NCI-H2081 treated with DMSO at 0.1 percent for 48 hours (cell line): ENCODE measurements at regions not wholly inside any gene's neighbourhood (a gene's known extent, or its start where the extent isn't known, plus 50 kb on each side); places are given as distances from the start of the nearest gene placed in this dataset.
"Not testable (repeated sequence)": the region's sequence is repeated elsewhere in the genome, so short reads cannot be mapped to it uniquely, and the experiment has no call there.

Experiments
- DNase-seq: peaks from one replicate; lab custom pipeline; 2025; lab: John Stamatoyannopoulos, UW

DNA sequence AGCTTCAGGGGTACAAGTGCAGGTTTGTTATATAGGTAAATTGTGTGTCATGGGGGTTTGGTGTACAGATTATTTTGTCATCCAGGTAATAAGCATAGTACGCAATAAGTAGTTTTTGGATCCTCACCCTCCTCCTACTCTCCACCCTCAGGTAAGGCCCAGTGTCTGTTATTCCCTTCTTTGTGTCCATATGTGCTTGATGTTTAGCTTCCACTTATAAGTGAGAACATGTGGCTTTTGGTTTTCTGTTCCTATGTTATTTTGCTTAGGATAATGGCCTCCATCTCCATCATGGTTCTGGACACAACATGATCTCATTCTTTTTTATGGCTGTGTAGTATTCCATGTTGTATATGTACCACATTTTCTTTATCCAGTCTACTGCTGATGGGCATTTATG is 298.4 kb downstream of the LIG4 start:
- not testable (repeated sequence) for DNase-seq

DNA sequence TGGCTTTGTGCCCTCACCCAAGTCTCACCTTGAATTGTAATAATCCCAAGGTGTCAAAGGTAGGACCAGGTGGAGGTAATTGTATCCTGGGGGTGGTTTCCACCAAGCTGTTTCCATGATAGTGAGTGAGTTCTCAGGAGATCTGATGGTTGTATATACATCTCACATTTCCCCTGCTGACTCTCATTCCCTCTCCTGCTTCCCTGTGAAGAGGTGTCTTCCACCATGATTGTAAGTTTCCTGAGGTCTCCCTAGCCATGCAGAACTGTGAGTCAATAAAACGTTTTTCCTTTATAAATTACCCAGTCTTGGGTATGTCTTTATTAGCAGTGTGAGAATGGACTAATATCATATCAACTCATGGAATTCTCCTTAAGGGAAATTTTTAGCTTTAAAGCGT is 302.6 kb downstream of the LIG4 start:
- no peak for DNase-seq

DNA sequence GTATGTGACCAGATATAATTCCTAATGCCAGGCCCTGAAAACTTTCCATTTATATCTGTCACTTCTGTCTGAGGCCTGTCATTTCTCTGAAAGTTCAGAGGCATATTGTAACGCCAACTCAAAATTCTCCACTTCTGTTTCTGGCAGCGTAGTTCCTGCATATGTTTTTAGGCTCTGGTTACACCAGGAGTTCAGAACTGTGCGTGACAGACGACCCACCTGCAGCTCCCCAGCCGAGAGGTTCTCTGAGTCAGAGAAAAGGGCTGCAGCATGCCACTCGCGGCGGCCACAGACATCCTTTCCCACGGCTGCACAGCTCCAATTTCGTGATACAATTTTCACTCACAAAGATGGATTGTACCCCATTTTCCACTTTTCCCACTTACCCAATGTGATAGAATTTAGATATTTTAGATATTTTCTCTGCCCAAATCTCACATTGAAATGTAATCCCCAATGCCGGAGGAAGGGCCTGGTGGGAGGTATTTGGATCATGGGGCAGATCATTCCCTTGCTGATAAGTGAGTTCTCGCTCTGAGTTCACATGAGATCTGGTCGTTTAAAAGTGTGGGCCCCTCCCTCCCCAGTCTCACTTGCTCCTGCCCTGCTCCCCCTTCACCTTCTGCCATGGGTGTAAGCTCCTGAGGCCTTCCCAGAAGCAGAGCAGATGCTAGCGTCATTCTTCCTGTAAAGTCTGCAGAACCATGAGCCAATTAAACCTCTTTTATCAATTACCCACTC is 308.1 kb downstream of the LIG4 start:
- no peak for DNase-seq

DNA sequence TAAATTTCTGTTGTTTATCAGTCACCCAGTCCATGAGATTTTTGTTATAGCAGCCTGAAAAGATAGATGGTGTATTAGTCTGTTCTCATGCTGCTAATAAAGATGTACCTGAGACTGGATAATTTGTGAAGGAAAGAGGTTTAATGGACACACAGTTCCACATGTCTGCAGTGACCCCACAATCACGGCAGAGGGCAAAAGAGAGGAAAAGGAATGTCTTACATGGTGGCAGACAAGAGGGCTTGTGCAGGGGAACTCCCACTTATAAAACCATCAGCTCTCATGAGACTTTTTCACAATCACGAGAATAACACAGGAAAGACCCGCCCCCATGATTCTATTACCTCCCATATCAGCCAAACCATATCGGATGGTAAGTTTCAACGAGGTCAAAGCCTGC is 309.2 kb downstream of the LIG4 start:
- DNase-seq: no peak

DNA sequence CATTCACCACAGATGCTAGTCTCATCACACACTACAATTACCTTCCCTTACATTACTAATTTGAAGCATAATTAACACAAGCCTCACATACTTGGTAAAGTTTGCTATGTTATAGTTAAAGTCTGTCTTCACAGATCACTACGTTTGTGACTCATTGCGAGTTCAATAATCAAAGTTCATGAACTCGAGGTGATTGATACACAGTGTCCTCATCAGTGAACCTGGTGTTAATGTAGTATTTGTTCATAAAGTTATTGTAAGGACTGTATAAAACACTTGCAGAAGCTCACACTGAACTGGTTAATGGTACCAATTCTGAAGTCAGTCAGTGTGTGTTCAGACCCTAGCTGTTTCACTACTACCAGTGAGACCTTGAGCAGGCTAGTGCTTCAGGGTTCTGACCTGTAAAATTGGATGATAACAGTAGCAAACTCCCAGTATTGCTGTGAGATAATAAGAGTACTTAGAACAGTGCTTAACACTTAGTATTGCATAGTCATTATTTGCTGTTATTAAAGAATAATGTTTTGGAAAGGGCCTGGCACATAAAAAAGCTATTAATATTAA is 313.3 kb downstream of the LIG4 start:
- no peak for DNase-seq

DNA sequence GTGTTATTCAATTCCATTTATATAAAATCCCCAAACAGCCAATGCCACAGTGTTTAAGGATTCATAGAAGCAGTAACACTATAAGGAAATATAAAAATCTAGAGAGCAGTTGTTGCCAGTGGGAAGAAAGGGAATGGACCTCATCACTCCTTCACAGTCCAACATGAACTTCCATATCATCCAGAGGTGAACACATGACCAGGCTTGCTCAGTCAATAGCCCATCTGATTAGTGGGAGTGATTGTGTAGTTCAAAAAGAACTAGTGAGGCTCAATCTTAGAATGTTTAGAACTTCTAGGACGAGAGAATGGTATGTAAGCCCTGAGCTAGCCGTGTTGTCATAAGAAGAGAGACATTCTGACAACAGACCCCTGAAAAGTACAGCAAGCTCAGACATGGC is 314.1 kb downstream of the LIG4 start:
- no peak for DNase-seq

DNA sequence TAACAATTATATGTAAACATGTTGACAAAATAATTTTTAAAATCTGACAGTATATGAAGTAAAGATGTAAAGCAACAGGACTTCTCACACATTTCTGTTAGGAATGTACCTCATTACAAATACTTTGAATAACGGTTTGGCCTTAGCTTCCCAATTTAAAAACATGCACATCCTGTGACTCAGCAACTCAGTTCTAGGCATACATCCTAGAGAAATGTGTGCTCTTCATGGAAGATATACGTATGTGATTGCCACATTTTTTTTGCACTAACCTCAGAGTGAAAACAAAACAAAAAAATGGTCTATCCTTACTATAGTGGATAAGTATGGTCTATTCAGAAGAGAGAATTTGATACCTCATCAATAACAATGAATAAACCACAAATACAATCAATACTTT is 314.6 kb downstream of the LIG4 start:
- DNase-seq: no peak

DNA sequence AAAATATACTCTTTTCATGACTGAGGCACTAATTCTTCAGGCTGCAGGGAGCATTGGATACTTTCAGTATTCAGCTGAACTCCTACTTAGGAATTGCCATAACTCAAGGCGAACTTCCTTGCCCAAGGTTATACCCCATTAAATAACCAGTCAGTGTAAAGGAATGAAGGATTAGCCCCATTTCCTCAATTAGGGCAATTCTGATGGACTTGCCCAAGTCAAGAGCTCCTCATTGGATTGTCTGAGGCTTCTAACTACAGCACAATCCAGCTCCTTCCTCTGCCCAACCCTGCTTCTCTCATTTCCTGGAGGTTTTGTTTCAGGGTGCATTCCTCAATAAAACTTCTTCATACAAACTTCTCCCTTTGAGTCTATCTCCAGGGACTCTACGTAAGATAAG is 329.2 kb downstream of the LIG4 start:
- DNase-seq: no peak

DNA sequence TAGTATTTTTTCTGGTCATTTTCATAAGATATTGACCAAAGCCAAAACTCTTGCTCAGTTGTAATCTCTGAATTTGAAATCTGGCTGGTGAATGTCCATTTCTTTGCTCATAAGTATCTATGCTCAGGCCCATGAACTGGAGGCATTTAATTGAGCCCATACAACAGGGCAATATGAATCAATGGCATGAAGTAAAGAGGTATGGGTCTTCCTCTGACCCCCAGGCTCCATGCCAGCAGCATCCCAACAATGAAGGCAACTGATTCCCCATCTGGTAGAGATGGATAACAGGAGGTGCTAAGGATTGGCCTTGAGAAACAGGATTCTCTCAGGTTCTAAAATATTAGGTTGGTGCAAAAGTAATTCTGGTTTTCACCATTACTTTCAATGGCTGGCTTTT is 330.8 kb downstream of the LIG4 start:
- no peak for DNase-seq

DNA sequence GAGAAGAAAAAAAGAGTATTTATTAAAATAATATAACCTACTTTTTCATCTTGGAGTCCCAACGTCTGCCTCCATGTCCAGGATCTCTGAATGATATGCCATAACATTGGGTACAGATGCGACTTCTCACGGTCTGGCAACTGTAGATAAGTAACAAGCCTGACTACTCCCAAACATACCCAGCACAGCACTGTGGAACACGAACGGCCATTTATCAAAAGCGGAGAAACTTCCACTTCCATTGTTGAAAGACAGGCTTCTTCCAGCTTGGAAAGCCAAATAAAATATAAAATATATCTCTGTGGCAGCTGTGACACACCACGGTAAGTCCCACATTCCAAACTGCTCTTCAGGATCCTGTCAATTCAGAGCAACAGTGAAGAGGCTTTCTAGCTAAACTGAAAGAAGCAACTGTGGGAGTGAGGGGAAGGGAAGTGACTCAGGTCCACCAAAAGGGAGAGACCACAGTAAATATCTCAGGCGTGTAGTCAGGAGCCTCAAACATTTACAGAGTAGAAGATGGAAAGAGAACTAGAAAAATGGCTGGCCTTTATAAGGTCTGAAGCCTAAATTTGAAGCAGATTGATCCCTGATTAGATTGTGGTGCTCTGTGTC is 331.7 kb downstream of the LIG4 start:
- DNase-seq: no peak

DNA sequence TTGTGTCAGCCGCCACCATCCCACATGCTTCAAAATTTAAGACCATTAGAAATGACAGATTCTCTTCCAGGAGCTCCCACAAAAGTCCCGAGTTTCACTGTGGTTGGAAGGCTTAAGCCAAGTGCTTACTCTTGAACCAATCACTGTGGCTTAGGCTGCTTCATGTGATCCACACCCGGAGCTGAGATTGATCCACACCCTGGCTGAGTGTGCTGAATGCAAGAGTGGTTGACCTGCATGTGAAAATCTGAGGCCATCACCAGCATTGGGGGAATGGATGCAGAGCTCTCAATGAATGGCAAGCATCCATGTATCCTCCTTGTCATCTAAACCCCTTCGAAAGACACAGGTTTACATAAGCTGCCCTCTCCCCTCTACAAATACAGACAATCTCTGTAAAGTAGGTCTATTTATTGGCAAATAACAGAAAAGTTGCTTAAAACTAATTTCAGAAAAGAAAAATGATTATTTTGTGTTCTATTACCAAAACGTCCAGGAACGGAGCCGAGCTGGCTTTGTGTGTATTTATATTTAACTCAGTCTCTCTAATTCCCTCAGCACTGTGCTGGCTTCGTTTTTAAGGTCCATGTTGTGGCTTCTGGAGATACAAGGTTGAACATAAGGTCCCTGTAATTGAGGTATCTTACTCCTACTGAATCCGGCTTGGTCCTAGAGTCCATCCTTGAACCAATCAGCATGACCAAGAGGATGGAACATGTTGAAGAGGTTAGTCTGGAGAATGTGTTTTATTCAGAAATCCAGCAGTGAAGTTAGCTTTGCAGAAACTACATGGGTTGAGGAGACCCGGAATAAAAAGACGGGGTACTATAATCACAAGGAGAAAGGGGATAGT is 332.4 kb downstream of the LIG4 start:
- no peak for DNase-seq

DNA sequence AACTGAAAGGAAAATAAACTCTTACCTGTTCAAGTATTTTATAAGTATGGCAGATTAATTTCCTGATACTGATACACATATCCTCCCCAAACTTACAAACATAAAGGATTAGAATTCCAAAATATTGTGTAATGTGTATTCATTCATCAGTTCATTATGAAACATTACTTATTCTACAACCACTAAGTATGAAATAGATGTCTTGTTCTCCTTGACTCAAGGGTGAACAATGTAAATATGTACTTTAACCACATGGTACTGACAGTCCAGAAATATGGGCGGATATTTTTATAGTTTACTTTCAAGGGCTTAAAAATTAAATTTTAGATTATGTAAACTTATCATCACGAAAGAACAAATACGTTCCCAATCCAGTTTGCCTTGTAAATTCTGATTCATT is 334.0 kb downstream of the LIG4 start:
- DNase-seq: no peak

DNA sequence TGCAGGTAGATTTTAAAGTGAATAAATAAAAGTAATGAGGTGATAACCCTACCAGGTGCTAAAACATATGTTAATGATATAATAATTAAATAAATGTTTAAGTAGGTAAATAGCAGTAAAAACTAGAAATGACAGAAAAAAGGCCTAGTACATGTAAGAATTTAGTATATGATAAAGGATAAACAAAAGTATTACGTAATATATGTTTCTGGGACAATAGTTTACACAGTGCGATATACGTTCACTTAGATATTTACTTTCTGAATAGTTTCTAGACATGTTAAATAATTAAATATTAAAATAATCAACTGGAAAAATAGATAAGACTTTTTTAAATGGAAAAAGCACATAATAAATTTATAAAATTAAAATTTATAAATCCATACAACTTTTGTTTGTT is 340.9 kb downstream of the LIG4 start:
- no peak for DNase-seq

DNA sequence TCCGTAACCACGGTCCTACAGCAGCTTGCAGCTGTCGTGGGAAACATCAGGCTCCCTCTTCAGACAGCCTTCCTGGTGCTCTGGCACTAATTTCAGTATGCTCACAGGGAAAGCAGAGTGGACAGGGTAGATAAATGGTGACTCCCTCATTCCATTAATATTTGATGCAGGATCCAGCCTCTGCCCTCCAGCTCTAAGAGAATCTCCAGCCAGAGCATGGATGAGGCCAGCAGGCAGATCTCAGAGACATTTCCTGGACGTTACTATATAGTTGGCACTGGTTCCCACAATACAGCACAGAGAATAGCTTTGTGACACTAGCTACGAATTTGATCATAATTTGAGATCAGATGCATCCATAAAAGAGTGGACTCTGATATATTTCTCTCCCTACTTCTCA is 341.4 kb downstream of the LIG4 start:
- DNase-seq: no peak

DNA sequence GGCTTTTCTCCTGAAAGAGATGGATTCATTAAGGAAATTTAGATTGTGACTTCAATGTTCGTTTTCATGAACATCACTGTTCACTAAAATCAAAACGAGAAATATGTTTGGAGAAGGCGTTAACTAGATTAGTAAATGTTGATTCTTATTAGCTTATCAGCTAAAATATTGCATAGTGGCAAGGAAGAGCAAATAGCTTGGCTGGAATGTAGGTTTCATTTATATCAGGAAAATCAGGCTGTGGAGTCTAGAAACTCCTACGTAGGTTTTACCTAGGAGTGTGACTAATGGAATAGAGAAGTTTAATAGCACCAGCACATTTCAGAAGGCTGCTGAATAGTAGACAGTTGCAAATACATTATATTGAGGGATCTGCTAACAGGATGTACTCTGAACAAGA is 344.9 kb downstream of the LIG4 start:
- no peak for DNase-seq

DNA sequence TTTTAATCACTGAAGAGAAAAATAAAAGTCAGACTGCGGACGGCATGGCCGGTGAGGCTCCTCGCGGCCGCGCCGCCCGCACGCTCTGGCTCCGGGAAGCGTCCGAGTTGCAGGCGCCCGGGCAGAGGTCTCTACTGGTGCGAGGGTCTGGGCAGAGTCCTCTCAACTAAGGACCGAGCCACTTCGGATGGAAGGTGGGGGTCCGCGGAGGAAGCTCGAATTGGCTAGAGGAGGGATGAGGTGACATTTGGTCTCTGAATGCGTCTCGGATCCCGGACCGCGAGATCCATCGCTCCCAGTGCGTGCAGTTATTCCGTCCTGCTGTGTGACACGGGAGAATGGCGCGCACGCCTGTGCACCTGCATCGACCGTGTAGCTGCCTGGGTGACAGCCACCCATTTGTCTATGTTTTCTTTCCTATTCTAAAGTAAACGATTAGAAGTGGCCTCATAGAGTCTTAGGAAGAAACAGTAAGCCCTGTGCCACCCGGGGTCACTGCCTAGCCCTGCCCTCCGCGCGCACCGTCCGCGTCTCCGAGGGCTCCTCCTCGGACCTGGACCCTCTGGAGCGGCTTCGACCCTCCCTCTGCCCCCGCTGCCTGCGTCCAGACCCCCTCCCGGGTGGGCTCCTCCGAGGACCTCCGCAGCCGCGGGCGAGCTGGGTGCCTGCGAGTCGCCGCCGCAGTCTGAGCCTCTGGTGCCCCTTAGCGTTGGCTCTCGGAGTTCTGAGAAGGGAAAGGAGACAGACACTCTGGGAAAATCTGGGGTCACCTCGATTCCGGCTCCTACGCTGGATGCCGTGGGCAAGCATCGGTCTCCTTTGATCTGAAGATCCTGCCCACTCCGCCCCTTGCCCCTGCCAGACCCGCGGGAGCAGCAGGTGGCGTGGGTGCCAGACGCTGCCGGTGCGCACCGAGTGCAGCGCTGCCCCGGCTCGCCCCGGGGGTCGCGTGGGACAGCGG is 347.4 kb downstream of the LIG4 start:
- peak; percentile 31 for DNase-seq

DNA sequence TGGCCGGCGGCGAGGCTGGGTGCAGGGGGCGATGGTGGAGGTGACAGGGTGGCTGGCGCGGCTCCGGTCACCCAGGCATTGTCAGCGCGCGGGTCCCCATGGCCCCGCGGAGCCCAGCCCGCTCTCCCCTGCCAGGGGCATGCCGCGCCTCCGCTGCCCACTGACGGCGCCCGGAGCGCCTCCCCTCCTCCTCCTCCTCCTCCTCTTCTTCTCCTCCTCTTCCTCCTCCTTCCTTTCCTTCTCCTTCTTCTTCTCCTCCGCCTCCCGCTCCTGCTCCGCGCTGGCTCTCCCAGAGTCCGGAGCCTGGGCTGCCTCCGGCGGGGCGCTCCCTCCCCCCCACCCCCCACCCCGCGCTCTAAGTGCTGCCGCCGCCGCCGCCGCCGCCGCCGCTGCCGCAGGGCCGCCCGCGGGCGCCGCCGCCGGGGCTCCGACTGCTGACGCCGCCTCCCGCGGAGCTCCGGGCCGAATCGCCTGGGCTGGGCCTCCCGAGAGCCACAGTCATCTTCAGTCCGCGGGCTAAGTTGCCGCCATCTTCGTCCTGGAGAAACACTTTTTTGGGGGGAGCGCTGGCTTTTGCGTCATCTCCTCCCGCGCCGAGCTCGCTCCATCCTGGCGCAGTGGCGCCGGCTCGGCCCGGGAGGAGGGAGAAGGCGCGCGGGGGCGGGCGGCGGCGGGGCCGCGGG is 348.3 kb downstream of the LIG4 start:
- no peak for DNase-seq

DNA sequence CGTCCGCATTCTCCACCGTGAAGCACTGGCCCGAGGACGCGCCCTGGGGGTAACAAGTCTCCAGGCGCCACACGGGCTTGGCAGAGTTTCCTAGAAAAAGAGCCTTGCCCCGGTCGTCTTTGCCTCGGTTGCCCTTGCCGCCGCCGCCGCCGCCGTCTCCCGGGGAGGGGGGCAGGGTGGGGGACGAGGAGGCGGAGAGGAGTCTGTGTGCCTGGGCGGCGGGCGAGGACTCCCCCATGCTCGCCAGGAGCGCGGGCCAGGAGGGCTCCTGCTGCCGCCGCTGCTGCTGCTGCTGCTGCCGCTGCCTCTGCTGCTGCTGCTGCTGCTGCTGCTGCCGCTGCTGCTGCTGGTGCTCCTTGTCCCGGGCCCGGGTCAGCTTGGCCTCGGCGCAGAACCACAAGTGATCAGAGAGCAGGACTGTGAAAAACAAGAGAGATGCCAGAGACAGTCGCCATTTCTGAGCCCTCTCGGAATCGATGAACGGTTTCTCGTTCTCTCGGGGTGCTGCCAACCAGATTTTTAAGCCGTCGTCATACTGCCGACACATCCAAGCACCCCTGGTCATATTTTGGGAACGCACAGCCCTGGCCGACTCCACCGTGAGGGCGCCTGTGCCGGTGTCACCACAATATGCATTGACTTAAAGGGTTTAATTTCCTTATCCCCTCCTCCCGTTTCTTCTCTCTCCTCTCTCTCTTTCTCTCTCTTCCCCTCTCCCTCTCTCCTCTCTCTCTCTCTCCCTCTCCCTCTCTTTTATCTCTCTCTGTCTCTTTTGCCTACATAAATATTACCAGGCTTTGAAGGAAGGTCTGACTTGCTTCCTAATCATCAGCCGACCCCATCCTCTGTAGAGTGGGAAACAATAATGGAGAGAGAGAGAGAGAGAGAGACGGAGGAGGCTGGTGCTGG is 349.1 kb downstream of the LIG4 start:
- no peak for DNase-seq

DNA sequence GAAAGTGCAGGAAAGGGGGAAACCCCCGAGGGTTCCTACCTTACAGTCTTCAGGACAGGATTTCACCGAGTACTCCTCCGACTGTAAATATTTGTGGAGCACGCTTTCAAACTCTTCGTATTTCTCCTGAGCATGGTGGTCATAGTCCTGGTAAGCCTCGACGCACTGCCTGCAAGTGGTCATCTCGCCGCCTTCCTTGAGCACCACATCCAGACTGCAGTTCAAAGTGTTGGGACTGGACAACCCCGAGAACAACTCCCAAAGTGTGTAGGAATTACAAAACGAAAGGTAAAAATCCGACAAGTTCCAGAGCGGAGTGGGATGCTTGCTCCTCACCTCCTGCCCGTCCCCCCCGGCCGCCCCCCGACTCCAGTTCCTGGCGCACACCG is 349.7 kb downstream of the LIG4 start:
- DNase-seq: no peak

DNA sequence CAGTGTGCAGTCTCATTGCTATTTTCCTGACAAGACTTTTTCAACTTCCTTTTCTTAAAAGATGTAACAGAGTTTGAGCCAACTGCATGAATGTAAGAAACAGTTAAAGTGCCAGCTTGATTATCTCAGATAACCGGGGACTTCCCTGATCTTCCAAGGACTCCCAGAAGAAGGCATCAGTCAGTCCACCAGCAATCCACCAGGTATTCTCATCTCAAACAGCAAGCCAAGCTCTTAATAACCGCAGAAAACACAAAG is 350.1 kb downstream of the LIG4 start:
- no peak for DNase-seq
